Testis (tissue), 2 donors: ENCODE measurements at regions not wholly inside any gene's neighbourhood (a gene's known extent, or its start where the extent isn't known, plus 50 kb on each side); places are given as distances from the start of the nearest gene placed in this dataset.

ENCODE experiments used
- DNase-seq: peaks from one replicate; pipeline ENCODE4 v3.0.0-alpha.2; 2019
- H3K27ac ChIP-seq, 2 donors: fragments of 200-600 bp; sonication (generic); one replicate each; pipeline ENCODE4 v1.5.1; 2019
- H3K27me3 ChIP-seq: fragments of 200-600 bp; sonication (generic); one replicate; pipeline ENCODE4 v1.5.1; 2019
- H3K36me3 ChIP-seq: fragments of 200-600 bp; sonication (generic); one replicate; pipeline ENCODE4 v1.5.1; 2017; ENCODE audit warnings: low read depth; ENCODE audit errors: missing control alignments
- H3K4me1 ChIP-seq: fragments of 200-600 bp; sonication (generic); one replicate; pipeline ENCODE4 v1.5.1; 2019
- H3K4me3 ChIP-seq, 2 donors: fragments of 200-600 bp; sonication (generic); one replicate each; pipeline ENCODE4 v1.5.1; 2017 to 2019
- H3K9me3 ChIP-seq: fragments of 200-600 bp; sonication (generic); one replicate; pipeline ENCODE4 v1.5.1; 2017
- POLR2A ChIP-seq: fragments of 450-650 bp; IDR thresholded peaks from one replicate; pipeline ENCODE4 v1.6.1; 2017; ENCODE audit warnings: antibody characterized with exemption, mild to moderate bottlenecking, moderate library complexity
- WGBS, 2 donors: methylation state at CpG; one replicate each; pipeline ENCODE4 v1.1.5; 2018; 5-methylcytosine and 5-hydroxymethylcytosine counted together
- intact Hi-C: fragments of 100-400 bp; cut with DNase I; formaldehyde crosslinking; loops from one replicate; pipeline ENCODE4 v1.15.1; 2023; ENCODE audit warnings: low total_unique reads
- TF ChIP-seq, protein P1 (sequence below), 3 experiments: fragments of 450-650 bp in 2 of 3; fragments of 200-600 bp in 1 of 3; sonication (generic) in 1 of 3; IDR thresholded peaks; one replicate each; pipeline ENCODE4 v1.5.1; 2016 to 2019; ENCODE audit warnings: antibody characterized with exemption in 3 of 3, mild to moderate bottlenecking in 2 of 3, moderate library complexity in 1 of 3

DNA sequence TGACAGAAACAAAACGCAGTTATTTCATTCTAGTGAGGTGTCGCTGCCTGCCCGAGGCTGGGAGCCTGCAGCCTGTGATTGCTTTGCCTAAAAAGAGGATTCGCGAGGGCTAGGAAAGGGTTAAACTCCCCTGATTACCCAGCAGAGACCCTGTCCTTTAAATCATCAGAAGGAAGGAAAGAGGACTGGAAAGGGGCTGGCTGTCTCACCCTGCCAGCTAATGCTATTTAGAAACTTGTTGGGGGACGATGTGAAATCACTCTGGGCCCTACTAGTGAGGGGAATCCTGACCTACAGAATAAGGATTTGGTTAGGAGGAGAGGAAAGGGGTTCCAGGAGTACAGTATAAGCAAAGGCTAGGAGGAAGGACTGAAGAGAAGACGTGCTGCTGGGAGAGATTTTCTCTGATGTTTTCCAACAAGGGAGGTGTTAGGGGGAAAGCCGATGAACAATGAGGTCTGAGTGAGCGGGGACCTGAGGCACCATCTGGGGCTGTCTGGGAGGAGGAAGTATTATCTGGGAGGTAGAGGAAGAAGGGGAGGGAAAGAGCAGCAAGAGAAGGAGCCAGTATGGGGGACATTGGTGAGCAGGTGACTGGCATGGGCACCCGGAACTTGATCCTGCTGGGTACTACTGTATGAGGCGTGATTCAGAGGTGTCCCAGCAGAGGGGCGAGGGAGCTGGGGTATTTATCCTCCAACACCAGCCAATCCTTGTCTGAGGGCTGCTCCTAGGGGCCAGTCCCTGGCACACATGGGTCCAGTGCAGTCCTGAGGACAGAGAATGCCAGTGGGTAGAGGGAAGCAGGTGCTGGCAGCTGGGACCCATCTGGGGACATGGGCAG is 55.7 kb upstream of the PTPRS start:
- no peak for DNase-seq
- H3K27me3 ChIP-seq, result no peaks in the 10 kb centered on the region
- 20 to 29% methylated on average over 12 of the region's 12 CpGs for WGBS, 2 donors
- H3K4me1 ChIP-seq, result no peaks in the 10 kb centered on the region
- TF ChIP-seq POLR2A, result no peak
- TF ChIP-seq, protein P1, sequence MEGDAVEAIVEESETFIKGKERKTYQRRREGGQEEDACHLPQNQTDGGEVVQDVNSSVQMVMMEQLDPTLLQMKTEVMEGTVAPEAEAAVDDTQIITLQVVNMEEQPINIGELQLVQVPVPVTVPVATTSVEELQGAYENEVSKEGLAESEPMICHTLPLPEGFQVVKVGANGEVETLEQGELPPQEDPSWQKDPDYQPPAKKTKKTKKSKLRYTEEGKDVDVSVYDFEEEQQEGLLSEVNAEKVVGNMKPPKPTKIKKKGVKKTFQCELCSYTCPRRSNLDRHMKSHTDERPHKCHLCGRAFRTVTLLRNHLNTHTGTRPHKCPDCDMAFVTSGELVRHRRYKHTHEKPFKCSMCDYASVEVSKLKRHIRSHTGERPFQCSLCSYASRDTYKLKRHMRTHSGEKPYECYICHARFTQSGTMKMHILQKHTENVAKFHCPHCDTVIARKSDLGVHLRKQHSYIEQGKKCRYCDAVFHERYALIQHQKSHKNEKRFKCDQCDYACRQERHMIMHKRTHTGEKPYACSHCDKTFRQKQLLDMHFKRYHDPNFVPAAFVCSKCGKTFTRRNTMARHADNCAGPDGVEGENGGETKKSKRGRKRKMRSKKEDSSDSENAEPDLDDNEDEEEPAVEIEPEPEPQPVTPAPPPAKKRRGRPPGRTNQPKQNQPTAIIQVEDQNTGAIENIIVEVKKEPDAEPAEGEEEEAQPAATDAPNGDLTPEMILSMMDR (IDR thresholded peaks at IDR 0.05), result no peak
- no peaks in the 10 kb centered on the region for H3K9me3 ChIP-seq
- intact Hi-C loops, result no loop called here
- H3K27ac ChIP-seq, result no peak overlapping the region
- no peaks in the 10 kb centered on the region for H3K36me3 ChIP-seq
- H3K4me3 ChIP-seq, result no peak overlapping the region

DNA sequence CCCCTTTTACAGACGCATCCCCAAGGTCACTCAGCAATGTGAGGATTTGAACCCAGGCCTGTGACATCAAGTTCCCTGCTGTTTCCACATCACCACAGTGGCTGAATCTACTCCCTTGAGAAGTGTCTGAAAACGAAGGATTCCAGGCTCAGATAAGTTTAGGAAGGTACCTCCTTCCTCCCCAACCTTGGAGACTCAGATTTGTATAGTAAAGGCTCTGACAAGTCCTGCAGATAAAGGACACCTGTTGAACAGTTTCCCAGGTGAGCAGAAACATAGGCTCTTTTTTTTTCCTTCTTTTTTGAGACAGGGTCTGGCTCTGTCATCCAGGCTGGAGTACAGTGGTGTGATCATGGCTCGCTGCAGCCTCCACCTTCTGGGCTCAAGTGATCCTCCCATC is 56.4 kb upstream of the PTPRS start:
- no peaks in the 10 kb centered on the region for H3K27me3 ChIP-seq
- intact Hi-C loops, result no loop called here
- 74 to 77% methylated on average over 3 of the region's 3 CpGs for WGBS, 2 donors
- no peaks in the 10 kb centered on the region for H3K4me1 ChIP-seq
- no peaks in the 10 kb centered on the region for H3K36me3 ChIP-seq
- H3K9me3 ChIP-seq, result no peaks in the 10 kb centered on the region
- DNase-seq, result no peak
- no peak overlapping the region for H3K4me3 ChIP-seq
- H3K27ac ChIP-seq, result no peak overlapping the region
- TF ChIP-seq, protein P1 (IDR thresholded peaks at IDR 0.05), result no peak
- TF ChIP-seq POLR2A, result no peak

DNA sequence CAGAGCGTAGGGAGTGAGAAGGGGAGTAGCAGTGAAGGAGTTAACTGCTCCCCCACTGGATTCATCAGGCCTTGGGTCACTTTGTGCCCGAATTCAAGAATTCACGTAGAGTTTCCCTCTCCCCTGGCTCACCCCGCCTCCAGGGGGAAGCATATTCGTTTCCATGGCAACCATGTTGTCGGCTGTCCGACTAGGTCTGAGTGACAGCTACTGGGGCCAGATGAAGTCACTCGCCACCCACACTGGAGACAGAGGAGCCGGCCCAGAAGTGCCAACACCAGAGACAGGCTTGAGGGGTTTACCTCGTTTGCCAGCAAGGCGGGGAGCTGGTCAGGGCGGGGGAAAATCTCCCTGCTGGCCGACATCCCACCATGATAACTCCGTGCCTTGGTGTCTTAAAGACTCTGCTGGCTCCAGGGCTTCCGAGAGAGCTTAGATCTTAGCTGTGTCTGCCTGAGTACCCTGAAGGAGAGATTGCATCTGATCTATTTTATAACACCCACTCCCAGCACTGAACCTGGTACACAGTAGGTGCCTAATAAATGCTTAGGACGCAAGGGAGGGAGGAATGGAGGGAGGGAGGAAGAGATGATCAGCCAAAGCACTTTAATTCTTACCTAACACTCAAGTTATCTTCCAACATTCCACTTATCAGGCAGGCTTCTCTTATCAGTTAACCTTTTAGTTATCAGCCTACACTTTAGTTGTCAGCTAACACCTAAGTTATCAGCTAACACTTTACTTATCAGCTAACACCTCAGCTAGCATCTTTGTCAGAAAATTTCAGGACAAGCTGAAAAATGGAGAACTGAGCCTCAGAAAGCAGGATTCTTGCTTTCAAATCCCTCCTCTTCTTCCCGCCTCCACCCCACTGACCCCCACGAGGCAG is 57.2 kb upstream of the ZNRF4 start:
- no peaks in the 10 kb centered on the region for H3K9me3 ChIP-seq
- H3K27me3 ChIP-seq, result no peaks in the 10 kb centered on the region
- WGBS, 2 donors, result 26 to 27% methylated on average over 15 to 18 of the region's 18 CpGs
- H3K27ac ChIP-seq, result no peak overlapping the region
- TF ChIP-seq POLR2A, result no peak
- TF ChIP-seq, protein P1 (IDR thresholded peaks at IDR 0.05), result no peak
- DNase-seq, result no peak
- no peaks in the 10 kb centered on the region for H3K4me1 ChIP-seq
- H3K4me3 ChIP-seq, result no peak overlapping the region
- intact Hi-C loops, result no loop called here
- no peaks in the 10 kb centered on the region for H3K36me3 ChIP-seq

DNA sequence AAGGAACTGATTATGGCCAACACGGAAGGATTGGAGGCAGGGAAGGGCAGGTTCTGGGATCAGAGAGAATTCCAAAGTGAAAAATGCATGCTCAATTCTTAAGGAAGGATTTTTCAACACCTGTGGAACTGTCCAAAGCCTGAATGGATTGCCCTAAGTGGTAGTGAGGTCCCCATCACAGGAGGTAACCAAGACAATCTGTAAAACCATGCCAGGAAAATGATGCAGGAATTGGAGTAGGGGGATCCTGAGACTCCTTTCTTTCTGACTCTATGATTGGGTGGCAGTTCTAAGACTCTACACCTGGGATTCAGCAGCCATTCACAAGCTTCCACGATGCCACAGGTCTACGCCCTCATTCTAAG is 56.5 kb upstream of the ZNRF4 start:
- Histone ChIP-seq H3K4me3 (no peak overlapping the region), H3K36me3 (no peaks in the 10 kb centered on the region), H3K27ac (no peak overlapping the region), H3K4me1 (no peaks in the 10 kb centered on the region), H3K27me3 (no peaks in the 10 kb centered on the region), H3K9me3 (no peaks in the 10 kb centered on the region)
- 74 to 79% methylated on average over 3 of the region's 3 CpGs for WGBS, 2 donors
- intact Hi-C loops, result no loop called here
- no peak for TF ChIP-seq POLR2A
- TF ChIP-seq, protein P1 (IDR thresholded peaks at IDR 0.05), result no peak
- DNase-seq, result no peak
